22Rv1 (cell line): ENCODE measurements at regions not wholly inside any gene's neighbourhood (a gene's known extent, or its start where the extent isn't known, plus 50 kb on each side); places are given as distances from the start of the nearest gene placed in this dataset.

Experiments
- H3K27ac ChIP-seq: fragments of 450-650 bp; 2 replicates; pipeline ENCODE4 v1.5.1; 2017
- ZFX ChIP-seq: fragments of 450-650 bp; IDR thresholded peaks from 2 replicates; pipeline ENCODE4 v1.6.1; 2017; ENCODE audit warnings: antibody characterized with exemption, borderline replicate concordance
- TF ChIP-seq, protein P1 (sequence below): fragments of 450-650 bp; IDR thresholded peaks from 2 replicates; pipeline ENCODE4 v1.5.1; 2017; ENCODE audit warnings: mild to moderate bottlenecking

DNA sequence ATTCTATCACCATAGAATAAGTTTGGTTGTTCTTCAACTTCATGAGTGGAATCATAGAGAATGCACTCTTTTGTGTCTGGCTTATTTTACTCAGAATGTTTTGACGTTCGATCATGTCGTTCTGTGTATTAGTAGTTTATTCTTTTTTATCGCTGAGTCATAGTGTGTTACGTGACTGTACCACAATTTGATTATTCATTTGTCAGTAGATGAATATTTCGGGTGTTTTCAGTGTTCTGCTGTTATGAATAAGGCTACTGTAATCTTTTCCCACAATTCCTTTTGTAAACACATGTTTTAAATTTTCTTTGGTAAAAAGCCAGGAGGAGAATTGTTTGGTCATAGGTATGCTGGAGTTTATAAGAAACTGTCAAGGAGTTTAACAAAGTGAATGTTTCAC is 279.9 kb upstream of the B3GAT1 start:
- no peak overlapping the region for H3K27ac ChIP-seq
- TF ChIP-seq, protein P1, sequence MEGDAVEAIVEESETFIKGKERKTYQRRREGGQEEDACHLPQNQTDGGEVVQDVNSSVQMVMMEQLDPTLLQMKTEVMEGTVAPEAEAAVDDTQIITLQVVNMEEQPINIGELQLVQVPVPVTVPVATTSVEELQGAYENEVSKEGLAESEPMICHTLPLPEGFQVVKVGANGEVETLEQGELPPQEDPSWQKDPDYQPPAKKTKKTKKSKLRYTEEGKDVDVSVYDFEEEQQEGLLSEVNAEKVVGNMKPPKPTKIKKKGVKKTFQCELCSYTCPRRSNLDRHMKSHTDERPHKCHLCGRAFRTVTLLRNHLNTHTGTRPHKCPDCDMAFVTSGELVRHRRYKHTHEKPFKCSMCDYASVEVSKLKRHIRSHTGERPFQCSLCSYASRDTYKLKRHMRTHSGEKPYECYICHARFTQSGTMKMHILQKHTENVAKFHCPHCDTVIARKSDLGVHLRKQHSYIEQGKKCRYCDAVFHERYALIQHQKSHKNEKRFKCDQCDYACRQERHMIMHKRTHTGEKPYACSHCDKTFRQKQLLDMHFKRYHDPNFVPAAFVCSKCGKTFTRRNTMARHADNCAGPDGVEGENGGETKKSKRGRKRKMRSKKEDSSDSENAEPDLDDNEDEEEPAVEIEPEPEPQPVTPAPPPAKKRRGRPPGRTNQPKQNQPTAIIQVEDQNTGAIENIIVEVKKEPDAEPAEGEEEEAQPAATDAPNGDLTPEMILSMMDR, result no peak
- no peak for TF ChIP-seq ZFX

DNA sequence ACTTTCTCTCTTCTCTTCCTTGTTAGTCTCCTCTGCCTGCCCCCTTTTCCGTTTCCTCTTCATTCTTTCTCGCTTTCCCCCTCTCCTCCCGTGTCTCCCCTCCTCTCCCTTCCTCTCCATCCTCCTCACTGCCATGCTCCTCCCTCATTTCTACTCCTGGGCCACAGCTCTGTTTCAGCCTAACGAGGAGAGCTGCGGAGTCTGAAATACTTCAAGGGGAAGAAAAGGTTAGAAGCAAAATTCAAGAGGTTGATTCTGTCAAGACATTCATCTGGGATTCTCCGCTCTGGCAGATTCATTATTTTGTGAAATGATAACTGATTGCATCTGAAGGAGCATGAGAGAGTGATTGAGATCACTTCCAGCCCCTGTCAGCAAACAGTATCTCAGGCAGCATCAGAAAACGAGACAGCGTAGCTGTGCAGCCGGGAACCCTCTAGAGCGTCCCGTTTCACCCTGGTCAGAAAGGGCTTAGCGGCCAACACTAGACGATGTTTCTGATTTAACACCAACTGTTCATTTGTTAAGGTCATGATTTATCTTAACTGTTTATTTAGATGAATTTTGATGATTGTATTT is 279.3 kb upstream of the B3GAT1 start:
- no peak overlapping the region for H3K27ac ChIP-seq
- no peak for TF ChIP-seq ZFX
- TF ChIP-seq, protein P1, result no peak

DNA sequence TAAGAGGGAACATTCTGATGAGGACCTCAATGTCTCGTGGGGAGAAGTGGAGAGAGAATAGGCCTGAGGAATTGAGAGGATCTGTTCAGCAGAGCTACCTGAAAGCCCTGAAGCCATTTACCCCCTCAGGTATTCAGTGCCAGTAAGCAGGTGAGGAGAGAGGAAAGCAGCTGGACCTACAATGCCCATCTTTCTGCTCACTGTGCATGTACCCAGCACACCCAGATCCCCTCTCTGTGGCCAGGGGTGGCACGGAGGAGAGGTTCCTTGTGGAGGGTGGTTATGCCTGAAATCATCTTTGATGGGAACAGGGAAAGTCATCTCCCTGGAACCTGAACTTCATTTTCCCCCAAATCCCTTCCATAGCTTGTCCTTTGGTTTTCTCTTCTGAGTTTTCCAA is 277.8 kb upstream of the B3GAT1 start:
- TF ChIP-seq ZFX, result no peak
- TF ChIP-seq, protein P1, result no peak
- H3K27ac ChIP-seq, result no peak overlapping the region

DNA sequence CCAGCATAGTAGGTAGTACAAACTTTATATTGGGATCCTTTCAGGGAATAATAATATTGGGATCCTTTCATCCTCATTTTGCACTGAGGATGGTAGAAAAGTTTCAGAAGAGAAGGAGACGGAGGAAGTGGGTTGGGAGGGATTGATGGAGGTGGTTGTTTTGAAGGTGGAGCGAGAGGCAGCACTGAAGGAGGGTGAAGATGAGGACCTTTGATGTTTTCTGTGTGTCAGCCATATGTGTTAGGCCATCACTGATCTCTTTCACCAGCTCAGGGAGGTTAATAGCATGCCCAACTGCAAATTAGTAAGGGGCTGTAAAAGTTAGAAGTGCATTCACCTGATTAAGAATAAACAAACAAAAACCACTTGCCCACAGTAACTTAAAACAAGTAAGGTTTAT is 275.5 kb upstream of the B3GAT1 start:
- TF ChIP-seq, protein P1, result no peak
- TF ChIP-seq ZFX, result no peak
- no peak overlapping the region for H3K27ac ChIP-seq

DNA sequence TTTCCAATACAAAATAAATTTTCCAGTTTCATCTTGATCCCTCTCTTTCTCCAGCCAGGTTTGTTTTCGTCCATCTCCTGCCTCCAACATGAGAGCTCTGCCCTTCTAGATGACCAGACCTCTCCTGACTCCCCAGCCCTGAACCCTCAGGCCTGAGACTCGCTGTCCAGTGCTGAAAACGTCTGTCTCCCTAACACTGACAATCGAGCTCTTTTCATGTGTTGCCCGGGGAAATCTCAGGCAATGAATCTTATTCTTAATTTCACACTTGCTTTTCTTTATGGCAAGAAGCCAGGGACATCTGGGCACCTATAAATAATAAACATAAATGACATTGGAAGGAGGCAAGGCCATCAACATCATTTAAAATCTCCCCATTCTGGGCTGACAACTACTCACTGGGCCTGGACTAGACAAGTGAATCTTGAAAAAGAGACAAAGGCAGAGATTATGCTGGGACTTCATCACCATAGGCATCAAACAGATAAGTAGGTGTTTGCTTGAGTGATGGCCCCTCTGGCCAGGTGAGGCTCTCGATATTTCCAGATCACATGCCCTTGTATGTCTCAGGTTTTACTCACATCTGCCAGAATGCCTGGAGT is 274.5 kb upstream of the B3GAT1 start:
- H3K27ac ChIP-seq, result no peak overlapping the region
- TF ChIP-seq ZFX, result no peak
- TF ChIP-seq, protein P1, result no peak

DNA sequence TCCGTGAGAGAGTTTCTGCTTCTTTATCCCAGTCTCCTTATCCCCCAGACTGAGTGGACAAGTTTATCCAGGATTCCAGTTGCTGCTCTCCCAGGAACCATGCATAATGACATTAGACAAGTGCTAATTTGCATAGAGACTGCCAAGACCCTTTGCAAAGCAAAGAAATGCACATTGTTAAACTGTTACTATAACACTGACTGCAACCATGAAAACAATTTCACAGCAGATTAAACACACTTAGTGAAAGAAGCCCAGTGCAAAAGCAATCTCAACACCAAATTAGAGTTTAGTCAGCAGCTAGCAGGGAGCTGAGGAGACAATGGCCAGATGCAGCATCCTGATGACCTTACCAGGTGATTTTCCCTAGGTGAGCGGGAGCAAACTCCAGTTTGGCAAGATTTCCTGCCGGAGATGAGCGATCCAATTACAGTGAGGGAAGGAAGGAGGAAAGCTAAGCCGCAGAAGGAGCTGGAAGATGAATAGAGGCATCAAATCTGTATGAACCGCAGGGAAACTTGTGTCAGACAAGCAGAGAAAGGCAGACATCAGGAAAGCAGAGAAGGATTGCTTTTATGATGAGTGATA is 273.8 kb upstream of the B3GAT1 start:
- H3K27ac ChIP-seq, result no peak overlapping the region

DNA sequence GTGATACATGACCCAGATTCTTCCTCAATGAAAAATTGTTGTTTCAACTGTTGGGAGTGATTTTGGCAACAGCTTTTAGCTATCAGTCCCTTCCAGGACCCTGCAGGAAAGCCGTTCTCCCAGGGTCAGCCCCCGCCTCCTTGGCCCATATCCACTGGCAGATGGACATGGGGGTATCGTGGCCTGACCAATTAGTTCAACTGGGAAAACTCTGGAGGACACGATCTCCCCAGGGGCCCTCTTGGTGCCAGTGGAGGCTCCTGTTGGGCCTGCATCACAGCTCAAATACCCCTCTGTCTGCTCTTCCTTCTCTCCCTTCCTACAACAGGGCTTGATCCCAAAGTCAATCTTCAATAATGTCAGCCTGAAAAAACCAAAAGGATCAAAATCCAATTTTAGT is 272.5 kb upstream of the B3GAT1 start:
- TF ChIP-seq, protein P1, result no peak
- no peak overlapping the region for H3K27ac ChIP-seq

More for the DNA sequence above, 273.8 kb upstream of the B3GAT1 start:
- TF ChIP-seq, protein P1, result no peak
- no peak for TF ChIP-seq ZFX
